Parathyroid adenoma (tissue), 2 donors: ENCODE measurements at regions not wholly inside any gene's neighbourhood (a gene's known extent, or its start where the extent isn't known, plus 50 kb on each side); places are given as distances from the start of the nearest gene placed in this dataset.

Experiments used
- H2AFZ ChIP-seq: fragments of 300-600 bp; sonication (generic); one replicate; pipeline ENCODE4 v1.7.0; 2017; ENCODE audit warnings: antibody characterized with exemption, mild to moderate bottlenecking
- H3K27ac ChIP-seq: fragments of 300-600 bp; sonication (generic); one replicate; pipeline ENCODE4 v1.7.0; 2017
- H3K27me3 ChIP-seq: fragments of 300-600 bp; sonication (generic); one replicate; pipeline ENCODE4 v1.7.0; 2017; ENCODE audit warnings: low read length; ENCODE audit not compliant: control insufficient read depth, insufficient read depth
- H3K36me3 ChIP-seq: fragments of 300-600 bp; sonication (generic); one replicate; pipeline ENCODE4 v1.7.0; 2017; ENCODE audit warnings: low read length; ENCODE audit not compliant: control insufficient read depth, insufficient read depth
- H3K4me1 ChIP-seq: fragments of 300-600 bp; sonication (generic); one replicate; pipeline ENCODE4 v1.7.0; 2017; ENCODE audit warnings: control low read depth
- H3K4me2 ChIP-seq: fragments of 300-600 bp; sonication (generic); one replicate; pipeline ENCODE4 v1.7.0; 2017; ENCODE audit warnings: low read length
- H3K4me3 ChIP-seq: fragments of 300-600 bp; sonication (generic); one replicate; pipeline ENCODE4 v1.7.0; 2017; ENCODE audit warnings: low read depth, low read length
- H3K79me2 ChIP-seq: fragments of 300-600 bp; sonication (generic); one replicate; pipeline ENCODE4 v1.7.0; 2017; ENCODE audit warnings: control low read depth
- H3K9ac ChIP-seq: fragments of 300-600 bp; sonication (generic); one replicate; pipeline ENCODE4 v1.7.0; 2017; ENCODE audit warnings: mild to moderate bottlenecking
- H3K9me3 ChIP-seq: fragments of 300-600 bp; sonication (generic); one replicate; pipeline ENCODE4 v1.7.0; 2017; ENCODE audit warnings: low read length; ENCODE audit not compliant: control insufficient read depth
- CTCF ChIP-seq: fragments of 300-600 bp; sonication (generic); IDR thresholded peaks from one replicate; pipeline ENCODE4 v1.7.0; 2017; ENCODE audit warnings: antibody characterized with exemption, mild to moderate bottlenecking
- donor health status: primary hyperparathyroidism.

GRCh38 chr11:104661901-104662300, 236.4 kb downstream of the CASP12 start:
- Histone ChIP-seq H3K4me3 (no peak overlapping the region), H3K9ac (no peak overlapping the region), H3K9me3 (no peaks in the 10 kb centered on the region), H3K27me3 (no peaks in the 10 kb centered on the region), H3K36me3 (no peaks in the 10 kb centered on the region), H2AFZ (no peak overlapping the region), H3K27ac (no peak overlapping the region), H3K79me2 (no peaks in the 10 kb centered on the region), H3K4me2 (no peak overlapping the region), H3K4me1 (no peaks in the 10 kb centered on the region)
- no peak for TF ChIP-seq CTCF

- Histone ChIP-seq H3K9ac (no peak overlapping the region), H3K36me3 (no peaks in the 10 kb centered on the region), H2AFZ (no peak overlapping the region), H3K4me2 (no peak overlapping the region), H3K27me3 (no peaks in the 10 kb centered on the region), H3K27ac (no peak overlapping the region), H3K4me3 (no peak overlapping the region), H3K4me1 (no peaks in the 10 kb centered on the region), H3K9me3 (no peaks in the 10 kb centered on the region), H3K79me2 (no peaks in the 10 kb centered on the region)
- TF ChIP-seq CTCF = no peak
Measured at GRCh38 chr11:104661471-104661870, 236.8 kb downstream of the CASP12 start.

- TF ChIP-seq CTCF = no peak
Measured at GRCh38 chr11:104658177-104658576, 240.1 kb downstream of the CASP12 start.

GRCh38 chr11:104657083-104657482, 241.2 kb downstream of the CASP12 start:
- Histone ChIP-seq H3K4me3 (no peak overlapping the region), H3K27ac (no peak overlapping the region), H3K79me2 (no peaks in the 10 kb centered on the region), H3K4me1 (no peaks in the 10 kb centered on the region), H3K9ac (no peak overlapping the region), H3K4me2 (no peak overlapping the region), H2AFZ (no peak overlapping the region), H3K36me3 (no peaks in the 10 kb centered on the region), H3K27me3 (no peaks in the 10 kb centered on the region), H3K9me3 (no peaks in the 10 kb centered on the region)
- no peak for TF ChIP-seq CTCF

More at GRCh38 chr11:104658177-104658576, 240.1 kb downstream of the CASP12 start:
- Histone ChIP-seq H2AFZ (no peak overlapping the region), H3K79me2 (no peaks in the 10 kb centered on the region), H3K9ac (no peak overlapping the region), H3K27me3 (no peaks in the 10 kb centered on the region), H3K36me3 (no peaks in the 10 kb centered on the region), H3K4me1 (no peaks in the 10 kb centered on the region), H3K9me3 (no peaks in the 10 kb centered on the region), H3K4me2 (no peak overlapping the region), H3K4me3 (no peak overlapping the region), H3K27ac (no peak overlapping the region)

- no peak overlapping the region for H3K9ac ChIP-seq
- H3K27ac ChIP-seq = no peak overlapping the region
- no peaks in the 10 kb centered on the region for H3K36me3 ChIP-seq
- H2AFZ ChIP-seq = no peak overlapping the region
- H3K9me3 ChIP-seq = no peaks in the 10 kb centered on the region
- no peaks in the 10 kb centered on the region for H3K27me3 ChIP-seq
- no peaks in the 10 kb centered on the region for H3K79me2 ChIP-seq
- TF ChIP-seq CTCF = no peak
- no peaks in the 10 kb centered on the region for H3K4me1 ChIP-seq
- no peak overlapping the region for H3K4me2 ChIP-seq
- no peak overlapping the region for H3K4me3 ChIP-seq
Measured at GRCh38 chr11:104655066-104655465, 243.2 kb downstream of the CASP12 start.
